ENCODE measurements at regions not wholly inside any gene's neighbourhood (a gene's known extent, or its start where the extent isn't known, plus 50 kb on each side); places are given as distances from the start of the nearest gene placed in this dataset.

DNA sequence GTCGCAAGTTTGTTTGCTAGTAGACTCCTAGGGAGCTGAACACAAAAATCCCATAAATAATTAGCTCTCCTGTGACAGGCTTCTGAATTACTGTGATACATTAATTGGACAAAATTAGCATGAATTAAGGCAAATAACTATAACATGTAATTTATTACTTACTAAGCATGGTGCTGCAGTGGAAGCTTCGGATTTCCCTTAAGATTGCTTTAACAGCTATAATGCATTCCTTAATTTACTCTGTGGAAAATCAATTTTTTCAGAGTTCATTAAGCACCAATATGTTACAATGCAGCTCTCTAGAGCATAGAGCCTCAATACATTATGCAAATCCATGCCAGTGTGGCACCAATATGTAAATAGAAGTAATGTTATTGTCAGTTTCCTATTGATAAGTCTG, 201.5 kb downstream of the MDFIC start:
- DNase-seq, result no peak
- Mint-ChIP-seq H3K27ac (no peak overlapping the region), H3K4me3 (no peak overlapping the region), H3K4me1 (peaks cover 13% of the 10 kb centered on the region), H3K9me3 (peaks cover 27% of the 10 kb centered on the region), H3K27me3 (ENCODE audit: insufficient read depth) (no peaks in the 10 kb centered on the region), H3K36me3 (ENCODE audit: low read depth) (no peaks in the 10 kb centered on the region)
- Histone ChIP-seq H3K27ac (ENCODE audit: low read depth, low read length) (no peak overlapping the region), H3K9ac (ENCODE audit: extremely low read depth, low read length, poor library complexity, severe bottlenecking) (no peak overlapping the region), H3K27me3 (ENCODE audit: control insufficient read depth, insufficient read depth, low read length, poor library complexity, severe bottlenecking) (no peaks in the 10 kb centered on the region), H3K36me3 (ENCODE audit: control insufficient read depth, insufficient read depth, low read length) (no peaks in the 10 kb centered on the region), H3K4me3 (ENCODE audit: low read length) (no peak overlapping the region), H3K4me1 (ENCODE audit: control insufficient read depth, insufficient read depth, low read length) (peaks cover 11% of the 10 kb centered on the region), H3K9me3 (ENCODE audit: control insufficient read depth, low read length) (peaks cover 30% of the 10 kb centered on the region)
- WGBS, 2 experiments (ENCODE audit: insufficient coverage in 1 of 2, insufficient read length in 1 of 2), result 86 to 90% methylated on average over 1 to 2 of the region's 2 CpGs
- TF ChIP-seq, protein P1, sequence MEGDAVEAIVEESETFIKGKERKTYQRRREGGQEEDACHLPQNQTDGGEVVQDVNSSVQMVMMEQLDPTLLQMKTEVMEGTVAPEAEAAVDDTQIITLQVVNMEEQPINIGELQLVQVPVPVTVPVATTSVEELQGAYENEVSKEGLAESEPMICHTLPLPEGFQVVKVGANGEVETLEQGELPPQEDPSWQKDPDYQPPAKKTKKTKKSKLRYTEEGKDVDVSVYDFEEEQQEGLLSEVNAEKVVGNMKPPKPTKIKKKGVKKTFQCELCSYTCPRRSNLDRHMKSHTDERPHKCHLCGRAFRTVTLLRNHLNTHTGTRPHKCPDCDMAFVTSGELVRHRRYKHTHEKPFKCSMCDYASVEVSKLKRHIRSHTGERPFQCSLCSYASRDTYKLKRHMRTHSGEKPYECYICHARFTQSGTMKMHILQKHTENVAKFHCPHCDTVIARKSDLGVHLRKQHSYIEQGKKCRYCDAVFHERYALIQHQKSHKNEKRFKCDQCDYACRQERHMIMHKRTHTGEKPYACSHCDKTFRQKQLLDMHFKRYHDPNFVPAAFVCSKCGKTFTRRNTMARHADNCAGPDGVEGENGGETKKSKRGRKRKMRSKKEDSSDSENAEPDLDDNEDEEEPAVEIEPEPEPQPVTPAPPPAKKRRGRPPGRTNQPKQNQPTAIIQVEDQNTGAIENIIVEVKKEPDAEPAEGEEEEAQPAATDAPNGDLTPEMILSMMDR (conservative IDR thresholded peaks at IDR 0.05), result no peak

DNA sequence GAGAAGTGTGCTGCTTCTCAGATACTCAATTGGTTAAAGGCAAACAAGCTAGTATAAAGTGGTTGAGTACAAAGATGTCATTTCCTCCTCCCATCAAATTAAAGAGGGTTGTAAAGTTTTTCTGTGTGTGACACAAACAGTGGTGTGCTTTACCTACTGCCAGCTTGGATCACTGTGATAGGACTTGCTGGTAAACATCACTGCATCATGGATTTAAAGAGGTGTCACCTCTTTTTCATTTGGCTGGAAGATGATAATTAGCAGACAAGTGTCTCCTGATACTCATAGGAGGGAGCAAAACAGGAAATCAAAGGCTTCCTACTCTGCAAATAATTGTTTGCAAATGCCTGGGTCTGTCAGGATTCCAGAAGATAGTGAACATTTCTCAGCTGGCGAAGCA, 200.5 kb downstream of the MDFIC start:
- H3K4me3 Mint-ChIP-seq, result no peak overlapping the region
- 75 to 80% methylated on average over 1 of the region's 1 CpG for WGBS, 2 experiments (ENCODE audit: insufficient coverage in 1 of 2, insufficient read length in 1 of 2)
- H3K9me3 Mint-ChIP-seq, result peaks cover 27% of the 10 kb centered on the region
- Histone ChIP-seq H3K9ac (ENCODE audit: extremely low read depth, low read length, poor library complexity, severe bottlenecking) (no peak overlapping the region), H3K4me1 (ENCODE audit: control insufficient read depth, insufficient read depth, low read length) (peaks cover 11% of the 10 kb centered on the region), H3K9me3 (ENCODE audit: control insufficient read depth, low read length) (peaks cover 30% of the 10 kb centered on the region), H3K36me3 (ENCODE audit: control insufficient read depth, insufficient read depth, low read length) (no peaks in the 10 kb centered on the region), H3K27me3 (ENCODE audit: control insufficient read depth, insufficient read depth, low read length, poor library complexity, severe bottlenecking) (no peaks in the 10 kb centered on the region), H3K27ac (ENCODE audit: low read depth, low read length) (no peak overlapping the region), H3K4me3 (ENCODE audit: low read length) (no peak overlapping the region)
- H3K4me1 Mint-ChIP-seq, result peaks cover 13% of the 10 kb centered on the region
- no peak for DNase-seq
- no peaks in the 10 kb centered on the region for H3K27me3 Mint-ChIP-seq (ENCODE audit: insufficient read depth)
- H3K27ac Mint-ChIP-seq, result no peak overlapping the region
- TF ChIP-seq, protein P1 (conservative IDR thresholded peaks at IDR 0.05), result no peak
- no peaks in the 10 kb centered on the region for H3K36me3 Mint-ChIP-seq (ENCODE audit: low read depth)

DNA sequence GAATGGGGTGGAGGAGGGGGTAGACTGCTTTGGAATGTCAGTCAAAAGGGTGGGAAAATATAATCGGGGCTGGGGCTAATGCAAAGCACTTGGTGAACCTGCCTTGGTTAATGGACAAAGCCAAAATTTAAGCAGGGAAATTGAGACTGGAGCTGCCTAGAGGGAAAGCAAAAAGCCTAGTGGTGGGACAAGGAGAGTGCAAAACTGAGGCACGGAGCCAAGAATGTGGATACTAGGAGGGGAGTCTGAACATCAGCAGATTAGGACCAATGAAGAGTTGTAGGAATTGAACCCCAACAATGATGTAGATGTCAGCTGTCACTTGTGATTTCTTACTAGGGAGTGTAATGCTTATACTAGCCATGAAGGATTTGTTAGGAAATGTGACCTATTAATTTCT, 195.9 kb downstream of the MDFIC start:
- Mint-ChIP-seq H3K36me3 (ENCODE audit: low read depth) (no peaks in the 10 kb centered on the region), H3K4me1 (peaks cover 10% of the 10 kb centered on the region), H3K27ac (no peak overlapping the region), H3K9me3 (peaks cover 27% of the 10 kb centered on the region), H3K4me3 (no peak overlapping the region), H3K27me3 (ENCODE audit: insufficient read depth) (no peaks in the 10 kb centered on the region)
- no peaks in the 10 kb centered on the region for H3K27me3 ChIP-seq (ENCODE audit: control insufficient read depth, insufficient read depth, low read length, poor library complexity, severe bottlenecking)
- H3K4me3 ChIP-seq (ENCODE audit: low read length), result no peak overlapping the region
- no peak overlapping the region for H3K27ac ChIP-seq (ENCODE audit: low read depth, low read length)
- no peak for DNase-seq
- no peaks in the 10 kb centered on the region for H3K36me3 ChIP-seq (ENCODE audit: control insufficient read depth, insufficient read depth, low read length)
- WGBS, 2 experiments (ENCODE audit: insufficient coverage in 1 of 2, insufficient read length in 1 of 2), result 63 to 100% methylated on average over 1 to 2 of the region's 2 CpGs
- H3K4me1 ChIP-seq (ENCODE audit: control insufficient read depth, insufficient read depth, low read length), result peaks cover 2% of the 10 kb centered on the region
- TF ChIP-seq, protein P1 (conservative IDR thresholded peaks at IDR 0.05), result peak; percentile 27
- peaks cover 30% of the 10 kb centered on the region for H3K9me3 ChIP-seq (ENCODE audit: control insufficient read depth, low read length)
- no peak overlapping the region for H3K9ac ChIP-seq (ENCODE audit: extremely low read depth, low read length, poor library complexity, severe bottlenecking)

Measured in endodermal cell (in vitro differentiated cells).